Stimulated activated CD4-positive, alpha-beta T cell treated with anti-CD3 and anti-CD28 coated beads, Interleukin-15, amount 100 ng/mL, for 48 hours (primary cell): ENCODE measurements at regions not wholly inside any gene's neighbourhood (a gene's known extent, or its start where the extent isn't known, plus 50 kb on each side); places are given as distances from the start of the nearest gene placed in this dataset.

ENCODE experiments used
- DNase-seq, 2 donors: peaks; one replicate each; pipeline ENCODE4 v3.0.0-alpha.2; 2020; ENCODE audit warnings: low read depth in 2 of 2

DNA sequence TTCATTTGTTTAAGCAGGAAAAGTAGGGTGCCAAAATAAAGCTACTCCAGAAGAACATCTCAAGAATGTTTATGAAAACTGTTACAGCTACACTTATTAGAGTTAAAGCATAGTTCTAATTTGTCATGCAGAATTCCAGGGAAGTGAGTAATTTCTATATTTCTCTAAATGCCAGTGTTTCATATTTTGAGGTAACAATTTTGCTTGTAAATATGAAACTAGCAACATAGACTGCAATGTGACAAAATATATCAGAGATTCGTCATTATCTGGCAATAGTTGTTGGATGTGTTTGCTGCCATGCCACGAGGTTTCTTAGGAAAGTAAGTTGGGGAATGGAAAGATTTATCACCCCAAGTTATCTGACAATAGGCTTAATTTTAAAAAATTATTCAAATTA is 424.1 kb upstream of the ZEB2 start:
- no peak for DNase-seq

- DNase-seq = no peak
Observed at GRCh38 chr2:144943293-144943941, 423.5 kb upstream of the ZEB2 start.

GRCh38 chr2:144942516-144943256 is 422.8 kb upstream of the ZEB2 start:
- no peak for DNase-seq

DNA sequence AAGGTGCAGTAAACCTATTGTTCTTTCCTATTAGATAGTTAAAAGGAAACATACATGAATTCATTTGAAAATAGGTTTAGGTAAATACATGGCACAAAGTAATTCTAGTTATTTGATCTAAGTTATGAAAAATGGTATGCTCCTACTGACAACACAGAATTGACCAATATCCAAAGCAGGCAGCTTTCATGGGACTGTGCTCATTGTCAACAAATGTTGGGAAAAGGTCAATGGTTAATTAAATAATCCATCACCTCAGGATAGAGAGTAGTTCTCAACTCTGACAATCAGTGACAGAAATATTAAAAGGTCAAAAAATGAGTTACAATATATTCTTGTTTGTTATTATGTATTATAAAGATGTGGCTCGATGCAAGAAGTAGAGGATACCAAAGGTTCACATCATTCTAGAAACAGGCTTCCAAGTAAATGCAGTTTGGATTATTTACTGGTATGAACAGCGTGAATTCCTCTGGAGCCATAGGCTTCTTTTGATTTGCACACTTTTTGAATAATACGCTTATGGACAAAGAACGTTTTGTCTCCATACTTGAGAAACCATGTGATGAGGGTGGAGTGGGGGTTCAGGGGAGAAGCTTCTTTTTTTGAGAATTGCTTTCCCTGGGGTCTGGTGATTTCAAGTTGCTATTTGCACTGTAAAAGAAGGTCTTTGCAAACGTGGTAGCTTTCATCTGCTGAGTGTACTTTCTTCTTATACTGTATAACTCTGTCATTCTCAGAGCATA is 422.0 kb upstream of the ZEB2 start:
- no peak for DNase-seq

DNA sequence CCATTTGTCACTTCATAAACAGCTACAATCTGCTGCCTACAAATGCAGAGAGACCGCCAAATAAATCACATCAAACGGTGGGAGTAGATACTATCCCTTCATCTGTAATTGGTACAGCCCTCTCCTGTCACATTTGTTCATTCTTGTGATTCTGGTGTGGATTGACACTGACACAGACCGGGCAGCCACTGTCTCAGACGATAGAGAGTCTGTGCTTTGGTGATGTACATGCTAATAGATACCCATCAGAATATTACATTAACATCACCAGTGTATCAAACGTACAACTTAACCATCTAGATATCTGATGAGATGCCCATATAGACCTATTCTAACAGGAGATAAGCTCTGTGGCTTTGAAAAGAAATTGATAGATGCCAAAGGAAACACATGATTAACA is 419.7 kb upstream of the ZEB2 start:
- DNase-seq = no peak

DNA sequence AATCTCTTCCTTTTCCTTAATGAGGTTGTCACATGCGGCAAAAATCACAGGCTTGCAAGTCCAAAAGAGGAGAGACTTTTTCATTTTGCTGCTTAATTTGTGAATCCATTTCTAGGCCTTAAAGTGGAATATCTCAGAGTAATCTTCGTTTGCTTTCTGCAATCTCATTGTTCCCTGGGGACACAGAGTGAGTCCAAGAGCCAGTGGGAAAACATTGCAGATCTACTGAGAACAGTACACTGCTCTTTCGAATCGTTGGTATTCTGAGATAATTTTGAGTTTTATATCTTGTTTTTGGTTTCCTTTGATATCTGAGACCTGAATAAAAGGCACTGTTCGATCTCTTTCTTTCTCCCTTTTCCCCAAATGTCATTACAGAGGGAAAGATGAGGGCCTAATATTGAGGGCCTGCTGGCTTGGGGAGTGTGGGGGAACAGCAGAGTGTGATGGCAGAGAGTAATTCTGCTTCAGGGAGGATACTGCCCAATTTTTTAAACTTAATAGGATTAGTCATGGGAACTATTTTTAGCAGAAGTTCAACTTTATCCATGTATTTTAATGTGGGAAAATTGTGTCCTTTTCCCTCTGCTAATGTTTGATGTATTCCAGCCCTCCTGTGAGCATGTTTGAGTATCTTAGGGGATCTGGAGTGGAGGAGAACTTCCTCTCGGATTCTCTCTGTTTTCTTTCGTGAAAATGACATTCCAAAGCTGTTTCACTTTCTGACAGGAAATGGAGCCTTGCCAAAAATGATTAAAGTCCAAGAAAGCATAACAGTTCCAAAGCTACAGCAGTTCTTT is 418.2 kb upstream of the ZEB2 start:
- DNase-seq = no peak

- no peak for DNase-seq
Observed at GRCh38 chr2:144937066-144937465, 417.1 kb upstream of the ZEB2 start.

DNA sequence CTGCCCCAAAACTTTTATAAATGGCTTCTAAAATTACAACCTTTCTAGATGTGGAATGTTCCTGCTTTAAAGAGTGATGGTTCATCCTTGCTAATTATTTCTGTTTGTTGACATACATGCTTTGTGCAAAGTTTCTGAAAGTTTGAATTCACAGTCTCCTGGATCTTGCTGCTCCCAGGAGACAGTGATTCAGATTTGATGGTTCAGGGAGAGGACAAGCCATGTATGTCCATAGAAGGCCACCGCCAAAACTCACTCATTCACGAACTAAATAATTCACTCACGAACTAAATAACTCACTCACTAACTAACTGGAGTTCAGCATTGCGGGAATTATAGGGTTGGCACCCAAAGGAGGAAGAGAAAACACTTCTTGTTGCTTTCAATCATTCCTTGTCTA is 416.5 kb upstream of the ZEB2 start:
- no peak for DNase-seq

DNA sequence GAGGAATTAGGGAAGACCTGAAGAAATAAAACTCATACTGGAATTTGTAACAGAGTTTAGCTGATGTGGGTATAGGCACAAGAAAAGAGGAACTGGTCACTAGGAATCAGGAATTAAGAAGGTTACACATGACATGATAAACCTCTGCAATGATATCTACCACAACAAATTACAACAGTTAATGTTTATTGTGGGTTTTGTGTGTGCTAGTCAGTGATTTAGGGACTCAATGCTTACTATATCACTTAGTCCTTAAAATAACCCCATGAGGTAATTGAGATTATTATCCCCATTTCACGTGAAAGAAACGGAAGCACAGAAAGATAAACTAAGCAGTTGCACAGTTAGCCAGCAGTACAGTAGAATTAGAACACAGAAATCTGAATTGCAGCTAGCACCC is 415.8 kb upstream of the ZEB2 start:
- no peak for DNase-seq

DNA sequence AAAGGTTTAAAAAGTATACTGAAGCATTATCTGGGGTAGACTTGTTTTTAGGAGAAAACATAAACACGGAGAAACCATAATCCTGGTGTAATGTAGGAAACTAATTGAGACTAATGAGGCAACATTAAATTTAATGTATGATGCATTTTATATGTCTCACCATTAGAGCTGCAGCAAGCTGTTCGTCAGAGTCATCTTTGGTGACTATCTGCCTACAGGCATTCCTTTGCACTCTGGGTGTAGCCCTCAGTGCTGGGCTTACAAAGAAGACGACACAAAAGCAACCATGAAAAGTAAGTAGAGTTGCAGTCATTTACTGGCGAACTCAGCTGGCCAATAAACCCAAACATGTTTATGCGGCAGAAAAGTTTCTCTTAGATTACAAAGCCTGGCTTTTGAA is 415.3 kb upstream of the ZEB2 start:
- DNase-seq = no peak

DNA sequence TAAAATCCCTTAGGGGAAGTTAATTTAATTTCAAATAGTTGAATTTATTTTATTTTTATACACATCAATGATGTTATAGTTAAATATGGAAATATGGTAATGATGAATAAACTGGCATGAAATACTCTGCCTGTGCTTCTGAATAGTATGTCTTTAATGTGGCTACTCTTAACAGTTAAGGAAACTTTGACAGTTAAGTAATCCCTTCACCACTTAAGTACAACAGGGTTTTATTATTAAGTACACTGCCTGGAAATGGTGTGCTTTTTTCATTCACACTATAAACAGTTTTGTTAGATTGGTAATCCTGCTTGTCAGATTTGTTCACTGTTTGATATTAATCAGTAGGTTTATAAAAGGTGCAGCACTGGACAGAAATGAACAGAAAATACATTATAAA is 412.0 kb upstream of the ZEB2 start:
- DNase-seq = no peak

DNA sequence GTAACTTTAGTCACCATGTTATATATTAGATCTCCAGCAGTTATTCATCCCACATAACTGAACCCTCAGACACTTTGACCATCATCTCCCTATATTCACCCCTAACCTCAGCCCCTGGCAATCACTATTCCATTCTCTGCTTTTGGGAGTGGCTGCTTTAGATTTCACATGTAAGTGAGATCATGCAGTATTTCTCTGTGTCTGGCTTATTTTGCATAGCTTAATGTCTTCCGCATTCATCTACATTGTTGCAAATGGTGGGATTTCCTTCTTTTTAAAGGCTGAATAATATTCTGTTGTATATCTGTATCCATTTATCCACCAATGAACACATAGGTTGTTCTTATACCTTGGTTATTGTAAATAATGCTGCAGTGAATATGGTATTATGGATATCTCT is 411.6 kb upstream of the ZEB2 start:
- DNase-seq = no peak

DNA sequence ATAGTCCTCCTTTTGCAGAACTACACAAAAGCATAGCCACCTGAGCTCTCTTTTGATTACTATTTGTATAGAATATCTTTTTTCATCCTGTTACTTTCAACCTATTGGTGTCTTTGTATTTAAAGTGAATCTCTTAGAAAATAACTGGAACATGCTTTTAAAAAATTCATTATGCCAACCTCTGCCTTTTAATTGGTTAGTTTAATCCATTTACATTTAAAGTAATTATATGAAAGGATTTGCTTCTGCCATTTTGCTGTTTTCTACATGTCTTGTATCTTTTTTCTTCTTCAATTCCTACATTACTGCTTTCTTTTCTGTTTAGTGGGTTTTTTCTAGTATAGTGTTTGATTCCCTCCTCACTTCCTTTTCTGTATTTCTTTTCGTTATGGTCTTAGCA is 407.5 kb upstream of the ZEB2 start:
- no peak for DNase-seq

GRCh38 chr2:144925886-144926285 is 406.0 kb upstream of the ZEB2 start:
- no peak for DNase-seq

DNA sequence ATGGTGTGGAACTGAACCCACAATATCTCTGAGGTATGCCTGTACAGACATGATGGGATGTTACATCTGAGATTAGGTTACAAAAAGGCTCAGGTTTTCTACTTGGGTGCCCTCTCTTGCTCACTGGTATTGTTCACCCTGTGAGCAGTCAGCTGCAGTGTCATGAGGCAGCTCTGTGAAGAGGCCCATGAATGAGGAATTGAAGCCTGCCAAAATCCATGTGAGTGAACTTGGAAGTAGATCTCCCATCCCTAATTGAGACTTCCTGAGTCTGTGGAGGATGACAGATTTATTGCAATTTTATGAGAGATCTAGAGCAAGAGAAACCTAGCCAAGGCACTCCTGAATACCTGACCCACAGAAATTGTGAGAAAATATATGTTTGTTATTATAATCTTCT is 404.9 kb upstream of the ZEB2 start:
- DNase-seq = no peak

DNA sequence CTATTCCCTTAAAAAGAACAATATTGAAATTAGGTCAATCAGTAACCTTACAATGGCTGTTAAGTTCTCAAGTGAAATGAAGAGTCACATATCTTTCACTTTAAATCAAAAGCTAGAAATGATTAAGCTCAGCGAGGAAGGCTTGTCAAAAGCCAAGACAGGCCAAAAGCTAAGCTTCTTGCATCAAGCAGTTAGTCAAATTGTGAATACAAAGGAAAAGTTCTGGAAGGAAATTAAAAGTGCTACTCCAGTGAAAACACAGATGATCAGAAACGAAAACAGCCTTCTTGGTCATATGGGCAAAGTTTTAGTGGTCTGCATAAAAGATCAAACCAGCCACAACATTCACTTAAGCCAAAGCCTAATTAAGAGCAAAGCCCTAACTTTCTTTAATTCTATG is 402.6 kb upstream of the ZEB2 start:
- DNase-seq = no peak

- DNase-seq = no peak
Observed at GRCh38 chr2:144920755-144921530, 401.0 kb upstream of the ZEB2 start.

- no peak for DNase-seq
Observed at GRCh38 chr2:144914622-144915318, 394.9 kb upstream of the ZEB2 start.

- no peak for DNase-seq
Observed at GRCh38 chr2:144914113-144914512, 394.2 kb upstream of the ZEB2 start.

- DNase-seq = no peak
Observed at GRCh38 chr2:144912206-144912605, 392.3 kb upstream of the ZEB2 start.

GRCh38 chr2:144905956-144906355 is 386.0 kb upstream of the ZEB2 start:
- no peak for DNase-seq
